Uterus (tissue), 3 donors: ENCODE measurements at regions not wholly inside any gene's neighbourhood (a gene's known extent, or its start where the extent isn't known, plus 50 kb on each side); places are given as distances from the start of the nearest gene placed in this dataset.

Experiments used
- DNase-seq, 2 donors: peaks; one replicate each; pipeline ENCODE4 v3.0.0-alpha.2; 2019 to 2020
- H3K27ac ChIP-seq, 2 donors: fragments of 200-600 bp; sonication (generic); 1 replicate in 1 of 2; 2 replicates in 1 of 2; pipeline ENCODE4 v1.5.1; 2016 to 2018
- H3K27me3 ChIP-seq, 2 donors: fragments of 200-600 bp; sonication (generic); one replicate each; pipeline ENCODE4 v1.5.1; 2018 to 2019; ENCODE audit warnings: control low read depth in 1 of 2
- H3K36me3 ChIP-seq, 2 donors: fragments of 200-600 bp; sonication (generic); one replicate each; pipeline ENCODE4 v1.5.1; 2019; ENCODE audit warnings: control low read depth in 1 of 2
- H3K4me1 ChIP-seq, 2 donors: fragments of 200-600 bp; sonication (generic); one replicate each; pipeline ENCODE4 v1.5.1; 2018 to 2019; ENCODE audit warnings: control low read depth in 1 of 2
- H3K4me3 ChIP-seq, 2 donors: fragments of 200-600 bp; sonication (generic); 1 replicate in 1 of 2; 2 replicates in 1 of 2; pipeline ENCODE4 v1.5.1; 2018 to 2019; ENCODE audit warnings: mild to moderate bottlenecking in 1 of 2
- H3K9me3 ChIP-seq, 2 donors: fragments of 200-600 bp; sonication (generic); one replicate each; pipeline ENCODE4 v1.5.1; 2019; ENCODE audit warnings: control low read depth in 1 of 2
- POLR2A ChIP-seq, 2 donors: fragments of 450-650 bp; IDR thresholded peaks; one replicate each; pipeline ENCODE4 v1.6.1; 2016; ENCODE audit warnings: antibody characterized with exemption in 2 of 2, mild to moderate bottlenecking in 1 of 2, moderate library complexity in 1 of 2
- intact Hi-C: fragments of 100-400 bp; cut with DNase I; formaldehyde crosslinking; loops from one replicate; pipeline ENCODE4 v1.15.1; 2023; ENCODE audit warnings: low total_unique reads
- TF ChIP-seq, protein P1 (sequence below), 4 experiments: fragments of 200-600 bp in 2 of 4; fragments of 450-650 bp in 2 of 4; sonication (generic) in 2 of 4; IDR thresholded peaks; one replicate each; pipeline ENCODE4 v1.5.1; 2016 to 2019; ENCODE audit warnings: antibody characterized with exemption in 4 of 4, mild to moderate bottlenecking in 2 of 4, moderate library complexity in 1 of 4
- donor health status: DM: yes; HTN: yes; CAD: no.

GRCh38 chr5:38752012-38752536, 93.7 kb upstream of the OSMR start:
- H3K4me3 ChIP-seq: no peak overlapping the region
- intact Hi-C loops: no loop called here

GRCh38 chr5:38752622-38753021, 93.2 kb upstream of the OSMR start:
- intact Hi-C loops: no loop called here
- DNase-seq: no peak
- Histone ChIP-seq H3K27me3 (no peaks in the 10 kb centered on the region), H3K4me3 (no peak overlapping the region), H3K36me3 (no peaks in the 10 kb centered on the region), H3K27ac (no peak overlapping the region), H3K9me3 (no peaks in the 10 kb centered on the region), H3K4me1 (no peaks in the 10 kb centered on the region)
- no peak for TF ChIP-seq POLR2A (IDR thresholded peaks at IDR 0.05)
- TF ChIP-seq, protein P1, sequence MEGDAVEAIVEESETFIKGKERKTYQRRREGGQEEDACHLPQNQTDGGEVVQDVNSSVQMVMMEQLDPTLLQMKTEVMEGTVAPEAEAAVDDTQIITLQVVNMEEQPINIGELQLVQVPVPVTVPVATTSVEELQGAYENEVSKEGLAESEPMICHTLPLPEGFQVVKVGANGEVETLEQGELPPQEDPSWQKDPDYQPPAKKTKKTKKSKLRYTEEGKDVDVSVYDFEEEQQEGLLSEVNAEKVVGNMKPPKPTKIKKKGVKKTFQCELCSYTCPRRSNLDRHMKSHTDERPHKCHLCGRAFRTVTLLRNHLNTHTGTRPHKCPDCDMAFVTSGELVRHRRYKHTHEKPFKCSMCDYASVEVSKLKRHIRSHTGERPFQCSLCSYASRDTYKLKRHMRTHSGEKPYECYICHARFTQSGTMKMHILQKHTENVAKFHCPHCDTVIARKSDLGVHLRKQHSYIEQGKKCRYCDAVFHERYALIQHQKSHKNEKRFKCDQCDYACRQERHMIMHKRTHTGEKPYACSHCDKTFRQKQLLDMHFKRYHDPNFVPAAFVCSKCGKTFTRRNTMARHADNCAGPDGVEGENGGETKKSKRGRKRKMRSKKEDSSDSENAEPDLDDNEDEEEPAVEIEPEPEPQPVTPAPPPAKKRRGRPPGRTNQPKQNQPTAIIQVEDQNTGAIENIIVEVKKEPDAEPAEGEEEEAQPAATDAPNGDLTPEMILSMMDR (IDR thresholded peaks at IDR 0.05): no peak

More at GRCh38 chr5:38752012-38752536, 93.7 kb upstream of the OSMR start:
- DNase-seq: no peak
- Histone ChIP-seq H3K27me3 (no peaks in the 10 kb centered on the region), H3K27ac (no peak overlapping the region), H3K9me3 (no peaks in the 10 kb centered on the region), H3K4me1 (no peaks in the 10 kb centered on the region), H3K36me3 (no peaks in the 10 kb centered on the region)
- TF ChIP-seq, protein P1 (IDR thresholded peaks at IDR 0.05): no peak
- TF ChIP-seq POLR2A (IDR thresholded peaks at IDR 0.05): no peak

GRCh38 chr5:38753141-38753540, 92.7 kb upstream of the OSMR start:
- no peak overlapping the region for H3K4me3 ChIP-seq
- no peaks in the 10 kb centered on the region for H3K9me3 ChIP-seq
- H3K27ac ChIP-seq: no peak overlapping the region
- no peak for DNase-seq
- H3K4me1 ChIP-seq: no peaks in the 10 kb centered on the region
- intact Hi-C loops: no loop called here
- TF ChIP-seq, protein P1 (IDR thresholded peaks at IDR 0.05): no peak
- no peak for TF ChIP-seq POLR2A (IDR thresholded peaks at IDR 0.05)
- H3K27me3 ChIP-seq: no peaks in the 10 kb centered on the region
- H3K36me3 ChIP-seq: no peaks in the 10 kb centered on the region

DNA sequence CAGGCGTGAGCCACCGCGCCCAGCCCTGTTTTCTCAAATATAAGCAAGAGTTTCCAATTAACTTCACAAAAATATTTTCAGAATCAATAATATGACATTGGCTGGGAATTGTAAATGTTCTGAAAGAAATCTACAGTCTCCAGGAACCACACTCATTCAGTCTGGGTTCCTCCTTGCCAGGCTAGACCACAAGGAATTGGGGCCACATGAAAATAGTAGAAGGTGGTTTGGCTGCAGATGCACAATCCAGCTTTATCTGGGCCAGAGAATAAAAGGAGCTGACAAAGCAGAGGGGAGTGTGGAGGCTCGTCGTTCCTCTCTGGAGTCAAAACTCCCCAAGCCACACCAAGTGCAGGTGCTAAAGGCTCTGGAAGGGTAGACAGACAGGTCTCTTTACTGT, 92.0 kb upstream of the OSMR start:
- no peak overlapping the region for H3K4me3 ChIP-seq
- no peaks in the 10 kb centered on the region for H3K9me3 ChIP-seq
- no peaks in the 10 kb centered on the region for H3K4me1 ChIP-seq
- intact Hi-C loops: no loop called here
- H3K36me3 ChIP-seq: no peaks in the 10 kb centered on the region
- no peak overlapping the region for H3K27ac ChIP-seq
- DNase-seq: no peak
- H3K27me3 ChIP-seq: no peaks in the 10 kb centered on the region
- TF ChIP-seq, protein P1 (IDR thresholded peaks at IDR 0.05): no peak

DNA sequence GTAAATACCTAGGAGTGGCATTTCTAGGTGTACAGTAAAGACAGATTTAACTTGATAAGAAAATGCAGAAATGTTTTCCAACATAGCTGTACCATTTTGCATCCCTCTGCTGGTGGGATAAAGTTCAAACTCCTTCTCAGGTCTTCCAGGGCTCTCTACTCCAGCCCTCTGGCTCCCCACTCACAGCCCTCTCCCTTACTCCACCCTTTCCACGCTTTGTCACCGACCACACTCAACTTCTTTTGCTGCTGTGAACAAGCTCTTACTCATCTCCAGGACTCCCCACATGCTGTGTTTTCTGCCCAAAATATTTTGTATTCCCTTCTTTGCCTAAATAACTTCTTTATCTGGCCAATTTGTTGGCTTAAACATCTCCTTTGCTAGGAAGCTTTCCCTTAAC, 90.6 kb upstream of the OSMR start:
- H3K36me3 ChIP-seq: no peaks in the 10 kb centered on the region
- TF ChIP-seq POLR2A (IDR thresholded peaks at IDR 0.05): no peak
- TF ChIP-seq, protein P1 (IDR thresholded peaks at IDR 0.05): no peak
- no peak for DNase-seq
- no peak overlapping the region for H3K4me3 ChIP-seq
- no peaks in the 10 kb centered on the region for H3K4me1 ChIP-seq
- H3K27ac ChIP-seq: no peak overlapping the region
- H3K9me3 ChIP-seq: no peaks in the 10 kb centered on the region
- intact Hi-C loops: no loop called here
- H3K27me3 ChIP-seq: no peaks in the 10 kb centered on the region
